ENCODE measurements at regions not wholly inside any gene's neighbourhood (a gene's known extent, or its start where the extent isn't known, plus 50 kb on each side); places are given as distances from the start of the nearest gene placed in this dataset.

- 75 to 82% (median 80%) methylated on average over 9 to 15 of the region's 15 CpGs for WGBS, 4 donors
- H3K36me3 ChIP-seq (replicated peaks in 1 of 2): no peaks in the 10 kb centered on the region
- H3K4me3 ChIP-seq: no peak overlapping the region
- intact Hi-C loops (cut with DNase I): no loop called here
- H3K4me1 ChIP-seq (replicated peaks in 1 of 2): no peaks in the 10 kb centered on the region
- no peak for TF ChIP-seq POLR2A (IDR thresholded peaks at IDR 0.05)
- no peak for TF ChIP-seq CTCF (IDR thresholded peaks at IDR 0.05)
- H3K9me3 ChIP-seq (replicated peaks in 1 of 3): no peaks in the 10 kb centered on the region
- peak in 2 of 7 donors; percentile 3 to 33 for DNase-seq
- H3K27ac ChIP-seq: no peak overlapping the region
- H3K27me3 ChIP-seq: no peaks in the 10 kb centered on the region
These were observed 155.5 kb downstream of the ANKRD60 start for GRCh38 chr20:58072695-58073671.

GRCh38 chr20:58071991-58072390, 156.5 kb downstream of the ANKRD60 start:
- no peaks in the 10 kb centered on the region for H3K9me3 ChIP-seq (replicated peaks in 1 of 3)
- TF ChIP-seq CTCF (IDR thresholded peaks at IDR 0.05) (no peak), POLR2A (IDR thresholded peaks at IDR 0.05) (no peak)
- no peaks in the 10 kb centered on the region for H3K4me1 ChIP-seq (replicated peaks in 1 of 2)
- no peak for DNase-seq
- intact Hi-C loops (cut with DNase I): no loop called here
- no peak overlapping the region for H3K4me3 ChIP-seq
- H3K27me3 ChIP-seq: no peaks in the 10 kb centered on the region
- 63 to 77% (median 68%) methylated on average over 3 of the region's 3 CpGs for WGBS, 4 donors
- H3K36me3 ChIP-seq (replicated peaks in 1 of 2): no peaks in the 10 kb centered on the region
- no peak overlapping the region for H3K27ac ChIP-seq

- no peaks in the 10 kb centered on the region for H3K9me3 ChIP-seq (replicated peaks in 1 of 3)
- H3K4me3 ChIP-seq: no peak overlapping the region
- no peak for TF ChIP-seq CTCF (IDR thresholded peaks at IDR 0.05)
- TF ChIP-seq POLR2A (IDR thresholded peaks at IDR 0.05): no peak
- no peaks in the 10 kb centered on the region for H3K36me3 ChIP-seq (replicated peaks in 1 of 2)
- peak in 2 of 7 donors; percentile 8 to 11 for DNase-seq
- intact Hi-C loops (cut with DNase I): no loop called here
- no peaks in the 10 kb centered on the region for H3K4me1 ChIP-seq (replicated peaks in 1 of 2)
- no peak overlapping the region for H3K27ac ChIP-seq
- no peaks in the 10 kb centered on the region for H3K27me3 ChIP-seq
These were observed 157.2 kb downstream of the ANKRD60 start for GRCh38 chr20:58071298-58071697.

- 56 to 79% (median 74%) methylated on average over 11 of the region's 11 CpGs for WGBS, 4 donors
- Histone ChIP-seq H3K36me3 (replicated peaks in 1 of 2) (no peaks in the 10 kb centered on the region), H3K27me3 (no peaks in the 10 kb centered on the region), H3K9me3 (replicated peaks in 1 of 3) (no peaks in the 10 kb centered on the region), H3K4me1 (replicated peaks in 1 of 2) (no peaks in the 10 kb centered on the region), H3K27ac (no peak overlapping the region), H3K4me3 (no peak overlapping the region)
- intact Hi-C loops (cut with DNase I): no loop called here
- peak in 2 of 7 donors; percentile 1 to 18 for DNase-seq
- no peak for TF ChIP-seq POLR2A (IDR thresholded peaks at IDR 0.05)
- TF ChIP-seq CTCF (IDR thresholded peaks at IDR 0.05): no peak
These were observed 157.7 kb downstream of the ANKRD60 start for GRCh38 chr20:58070664-58071196.
